Activated CD4-positive, alpha-beta T cell treated with anti-CD3 and anti-CD28 coated beads, Interleukin-2, Interleukin-6, amounts not matched to agents 100 ng/mL and 50 ng/mL, durations not matched to agents 16 hours and 8 hours (primary cell): ENCODE measurements at regions not wholly inside any gene's neighbourhood (a gene's known extent, or its start where the extent isn't known, plus 50 kb on each side); places are given as distances from the start of the nearest gene placed in this dataset.

Experiments used
- DNase-seq: peaks from one replicate; pipeline ENCODE4 v3.0.0-alpha.2; 2020

DNA sequence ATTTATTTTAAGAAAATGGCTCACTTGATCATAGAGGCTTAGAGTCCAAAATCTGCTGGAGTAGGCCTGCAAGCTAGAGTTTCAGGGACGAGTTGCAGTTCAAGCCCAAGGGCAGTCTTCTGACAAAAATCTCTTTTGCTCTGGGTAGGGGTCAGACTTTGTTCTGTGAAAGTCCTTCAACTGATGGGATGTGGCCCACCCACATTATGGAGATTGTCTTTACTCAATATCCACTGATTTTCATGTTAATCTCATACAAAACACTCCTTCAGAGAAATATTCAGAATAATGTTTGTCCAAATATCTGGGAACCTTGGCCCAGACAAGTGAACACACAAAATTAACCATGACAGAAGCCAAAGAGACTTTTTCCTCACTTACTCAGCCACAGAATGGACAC lies 98.6 kb upstream of the RSPO3 start:
- no peak for DNase-seq

DNA sequence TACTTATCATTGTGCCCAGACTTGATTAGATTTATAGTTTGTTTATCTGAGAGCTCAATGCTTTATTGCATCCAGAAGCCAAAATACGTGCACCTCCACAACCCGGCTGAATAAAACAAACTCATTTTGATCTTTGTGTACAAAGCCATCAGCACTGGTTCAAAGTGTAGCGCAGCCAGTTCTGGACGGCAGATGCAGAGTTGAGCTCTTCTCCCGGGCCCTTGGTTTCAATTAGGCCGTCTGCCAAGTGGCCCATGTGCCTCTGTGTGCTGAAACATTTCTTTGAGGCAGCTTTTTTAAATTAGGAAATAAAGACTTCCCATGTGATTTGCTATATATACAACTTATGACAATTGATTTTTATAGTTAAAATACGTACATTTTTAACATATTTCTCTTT lies 96.2 kb upstream of the RSPO3 start:
- no peak for DNase-seq

DNA sequence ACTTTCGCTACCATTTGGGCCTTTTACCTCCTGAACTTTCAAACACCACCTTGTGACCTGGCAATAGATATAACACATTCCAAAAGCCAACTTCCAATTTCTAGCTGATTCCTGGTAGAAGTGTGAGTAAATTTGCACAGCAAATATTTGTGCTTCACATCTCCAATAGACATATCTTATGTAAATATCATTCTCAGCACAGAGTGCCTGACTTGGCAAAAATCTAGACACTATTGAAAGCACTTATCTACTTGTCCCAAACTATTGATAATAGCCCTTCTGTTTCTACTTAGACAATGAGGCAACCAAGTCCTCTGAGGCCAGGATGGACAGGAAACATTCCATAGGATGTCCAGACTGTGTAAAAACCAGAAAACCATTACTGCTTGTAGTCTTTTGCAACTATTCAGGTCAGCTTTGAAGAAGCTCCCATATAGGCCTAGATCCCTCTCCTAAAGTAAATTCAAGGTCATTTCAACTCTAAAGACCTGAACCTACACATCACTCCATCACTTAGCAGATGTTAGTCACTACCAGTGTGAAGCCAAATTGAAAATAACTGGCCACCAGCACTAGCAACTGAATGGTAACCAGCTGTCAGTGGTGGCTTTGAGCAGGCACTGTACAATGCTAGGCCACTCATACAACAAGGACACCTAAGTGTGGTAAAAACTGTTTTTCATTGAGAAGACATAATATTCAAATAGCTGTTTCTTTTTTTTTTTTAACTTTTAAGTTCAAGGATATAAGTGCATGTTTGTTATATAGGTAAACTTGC lies 95.3 kb upstream of the RSPO3 start:
- DNase-seq = no peak

DNA sequence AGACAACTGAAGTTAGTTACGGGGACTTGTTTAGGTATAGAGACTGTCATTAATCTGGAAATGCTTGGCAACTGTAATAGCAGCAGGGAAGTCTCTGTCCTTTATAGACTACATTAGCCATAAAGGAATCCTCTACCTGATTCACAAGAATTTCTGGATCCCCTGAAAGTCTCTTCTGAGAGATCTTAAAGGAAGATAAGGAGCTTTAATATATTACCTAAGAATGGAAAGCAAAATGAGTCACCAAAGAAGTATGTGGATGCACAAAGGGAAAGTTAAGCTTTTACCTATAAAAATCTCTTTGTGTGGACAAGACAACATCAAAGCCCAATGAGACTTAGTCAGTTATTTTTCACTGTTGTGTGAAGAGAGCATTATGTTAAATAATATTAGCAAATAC lies 92.2 kb upstream of the RSPO3 start:
- DNase-seq = no peak

DNA sequence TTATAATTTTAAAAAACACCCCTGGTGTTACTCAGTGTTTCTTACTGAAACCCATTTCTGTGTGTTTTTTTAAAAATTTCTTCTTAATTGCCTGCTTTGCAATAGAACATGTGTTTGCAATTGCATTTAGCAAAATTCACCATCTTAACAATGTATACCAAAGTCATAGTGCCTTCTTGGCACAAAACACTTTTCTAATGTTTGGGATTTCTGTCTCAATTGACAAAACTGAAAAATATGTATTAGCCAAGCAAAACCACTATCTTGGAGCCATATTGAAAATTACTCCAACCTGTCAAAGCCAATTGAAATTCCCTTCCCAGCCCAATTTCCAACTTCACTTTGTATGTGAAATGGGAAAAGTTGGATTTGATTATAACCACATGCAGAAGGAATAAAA lies 88.4 kb upstream of the RSPO3 start:
- DNase-seq = no peak

DNA sequence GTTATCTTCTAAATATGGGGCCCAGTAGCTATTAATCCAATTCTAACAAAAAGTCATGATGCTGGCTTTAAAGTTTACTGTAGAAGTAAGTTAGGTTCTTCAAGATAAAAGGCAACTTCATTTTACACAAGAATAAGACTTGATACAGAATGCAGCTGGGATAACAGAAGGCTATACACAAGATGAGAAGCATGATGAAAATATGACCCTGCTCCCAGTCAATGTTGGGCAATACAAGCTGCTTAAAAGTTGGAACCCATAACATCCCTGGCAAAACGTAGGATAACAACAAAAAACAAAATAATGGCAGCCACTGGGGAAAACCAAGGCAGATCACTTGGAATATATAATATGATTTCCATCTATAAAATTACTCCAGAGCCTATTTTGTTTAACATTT lies 87.6 kb upstream of the RSPO3 start:
- no peak for DNase-seq

DNA sequence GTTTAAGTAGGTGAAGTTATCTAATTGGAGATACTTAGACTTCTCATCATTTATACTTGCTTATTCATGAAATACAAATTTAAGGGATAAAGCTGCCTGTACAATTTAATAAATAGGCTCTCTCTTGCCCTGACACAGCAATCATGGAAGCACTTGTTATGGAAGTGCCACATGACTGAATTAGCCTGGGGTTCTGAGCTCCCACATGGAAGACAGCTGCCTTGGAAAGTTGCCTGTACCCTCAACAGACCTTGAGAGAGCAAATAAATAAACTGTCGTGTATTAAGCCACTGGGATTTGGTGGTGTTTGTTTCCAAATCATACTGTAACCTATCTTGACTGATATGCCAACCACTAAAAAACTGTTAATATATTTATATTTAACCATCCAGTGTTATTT lies 87.0 kb upstream of the RSPO3 start:
- DNase-seq = no peak

DNA sequence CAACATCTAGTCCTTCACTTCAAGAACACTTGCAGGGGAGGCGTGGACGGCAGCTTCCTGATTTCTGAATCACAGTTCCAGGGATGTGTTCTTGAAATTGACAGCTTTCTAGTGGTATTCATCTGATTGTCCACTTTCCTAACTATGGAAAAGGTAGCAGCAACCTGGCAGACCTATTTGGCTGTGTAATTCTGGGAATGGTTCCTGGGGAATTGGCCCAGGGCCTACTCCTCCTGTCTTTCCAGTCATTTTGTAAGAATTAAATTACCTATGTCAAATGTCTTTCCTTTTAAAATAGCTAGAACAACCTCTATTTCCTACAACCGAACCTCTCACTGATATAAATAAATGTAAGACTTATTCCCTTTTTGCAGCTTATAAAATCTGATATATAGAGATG lies 85.5 kb upstream of the RSPO3 start:
- DNase-seq = no peak

DNA sequence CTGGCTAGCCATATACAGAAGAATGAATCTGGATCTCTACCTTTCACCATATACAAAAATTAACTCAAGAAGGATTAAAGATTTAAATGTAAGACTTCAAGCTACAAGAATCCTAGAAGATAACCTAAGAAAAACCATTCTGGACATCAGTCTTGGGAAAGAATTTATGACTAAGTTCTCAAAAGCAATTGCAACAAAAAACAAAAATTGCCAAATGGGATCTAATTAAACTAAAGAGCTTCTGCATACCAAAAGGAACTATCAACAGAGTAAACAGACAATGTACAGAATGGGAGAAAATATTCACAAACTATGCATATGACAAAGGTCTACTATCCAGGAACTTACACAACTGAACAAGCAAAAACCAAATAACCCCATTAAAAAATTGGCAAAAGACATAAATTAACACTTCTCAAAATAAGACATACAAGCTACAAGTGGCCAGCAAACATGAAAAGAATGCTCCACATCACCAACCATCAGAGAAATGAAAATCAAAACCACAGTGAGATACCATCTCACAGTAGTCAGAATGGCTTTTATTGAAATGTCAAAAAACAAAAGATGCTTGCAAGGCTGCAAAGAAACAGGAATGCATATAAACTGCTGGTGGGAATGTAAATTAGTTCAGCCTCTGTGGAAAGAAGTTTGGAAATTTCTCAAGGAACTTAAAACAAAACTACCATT lies 66.8 kb upstream of the RSPO3 start:
- DNase-seq = no peak

DNA sequence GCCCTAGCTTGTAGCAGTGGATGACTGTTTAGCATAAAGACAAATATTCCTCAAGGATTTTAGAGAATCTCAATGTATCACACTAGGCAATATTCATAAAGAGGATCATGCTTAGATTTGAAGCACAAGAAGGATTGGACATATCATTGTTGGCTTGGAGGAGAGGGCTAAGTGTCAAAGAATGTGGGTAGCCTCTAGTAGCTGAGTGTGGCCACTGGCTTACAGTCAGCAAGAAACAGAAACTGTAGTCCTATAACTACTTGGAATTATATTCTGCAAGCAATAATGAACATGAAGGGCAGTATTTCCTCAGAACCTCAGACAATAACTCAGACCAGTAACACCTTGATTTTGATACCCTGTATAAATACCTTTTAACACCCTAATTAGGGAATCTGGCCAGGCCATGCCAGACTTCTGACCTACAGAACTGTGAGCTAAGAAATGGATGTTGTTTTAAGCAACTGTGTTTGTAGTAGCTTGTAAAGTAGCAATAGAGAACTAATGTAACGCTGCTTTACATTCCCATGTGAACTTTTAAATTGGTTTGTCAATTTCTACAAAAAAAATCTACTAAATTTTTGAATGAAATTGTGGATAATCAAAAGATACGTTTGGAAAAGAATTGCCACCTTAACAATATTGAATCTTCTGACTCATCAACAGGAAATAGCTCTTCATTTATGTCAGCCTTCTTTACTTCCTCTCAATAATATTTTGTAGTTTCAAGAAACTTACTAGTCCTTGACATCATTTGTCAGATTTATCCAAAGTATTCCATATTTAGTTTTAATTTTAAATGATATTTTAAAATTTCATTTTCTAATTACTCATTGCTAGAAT lies 65.2 kb upstream of the RSPO3 start:
- DNase-seq = no peak

DNA sequence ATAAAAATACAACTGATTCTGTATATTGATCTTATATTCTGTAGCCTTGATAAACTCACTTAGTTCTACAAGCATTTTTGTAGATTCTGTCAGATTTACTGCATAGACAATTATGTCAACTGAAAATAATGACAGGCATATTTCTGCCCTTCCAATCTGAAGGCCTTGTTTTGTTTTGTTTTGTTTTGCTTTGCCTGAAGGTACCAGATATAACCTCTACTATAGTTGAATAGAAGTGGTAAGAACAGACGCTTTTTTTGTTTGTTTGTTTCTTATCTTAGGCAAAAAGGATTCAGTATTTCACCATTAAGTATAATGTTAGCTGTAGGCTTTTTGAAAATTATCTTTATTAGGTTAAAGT lies 64.6 kb upstream of the RSPO3 start:
- no peak for DNase-seq

DNA sequence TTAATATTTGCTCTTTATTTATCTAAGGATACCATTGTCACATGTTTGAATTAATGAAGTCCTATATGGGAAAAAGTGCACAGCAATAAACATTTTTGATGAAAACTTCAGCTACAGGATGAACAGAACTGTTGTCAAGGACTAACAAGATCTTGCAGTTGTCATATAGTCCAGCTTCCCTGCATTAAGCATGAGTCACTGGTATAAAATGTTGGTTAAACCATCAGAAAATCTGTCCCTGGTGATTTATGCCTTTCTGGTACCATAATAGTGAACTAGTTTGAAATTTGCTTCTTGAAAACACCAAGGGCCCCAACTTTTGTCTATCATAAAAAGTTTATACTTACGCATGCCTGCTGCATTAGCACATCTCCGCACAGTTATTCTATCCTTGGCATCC lies 60.4 kb upstream of the RSPO3 start:
- DNase-seq = no peak

DNA sequence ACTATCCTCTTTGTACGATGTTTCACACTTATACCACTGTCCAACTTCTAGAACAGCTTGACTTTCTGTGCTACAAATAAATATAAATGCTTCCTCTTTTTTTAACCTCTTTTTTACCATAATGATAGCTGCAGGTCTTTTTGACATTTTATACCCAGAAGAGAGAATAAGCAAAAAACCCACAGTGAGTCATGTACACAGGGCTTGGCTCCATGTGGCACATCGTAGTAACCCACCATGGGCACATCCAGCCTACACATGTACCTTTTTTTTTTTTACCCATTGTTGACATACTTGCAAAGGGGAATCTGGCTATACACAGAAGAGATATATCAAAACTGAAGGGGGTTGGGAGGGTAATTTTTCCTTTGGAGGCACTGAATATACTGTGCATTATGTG lies 59.5 kb upstream of the RSPO3 start:
- no peak for DNase-seq
